IMR-90 (cell line): ENCODE measurements at regions not wholly inside any gene's neighbourhood (a gene's known extent, or its start where the extent isn't known, plus 50 kb on each side); places are given as distances from the start of the nearest gene placed in this dataset.

Source experiments
- ATAC-seq: fragments of 200-7000 bp; cut with Tn5 transposase; 2 replicates; pipeline ENCODE4 v1.9.1; 2020; ENCODE audit warnings: low read depth, mild to moderate bottlenecking, moderate library complexity
- BruUV-seq: library from RNA; stranded (reverse); fragments of 400-500 nt; replicated peaks from 2 replicates; lab custom pipeline; 2021; lab: Mats Ljungman, UMichigan
- CTCF ChIA-PET: fragments of 300-600 bp; formaldehyde crosslinking; extraction: SDS; loops from one replicate; lab custom pipeline; 2021; ENCODE audit warnings: antibody characterized with exemption; lab: Yijun Ruan, JAX
- POLR2A ChIA-PET: fragments of 300-600 bp; sonication (Branson Sonifier 250); formaldehyde crosslinking; loops from one replicate; lab custom pipeline; 2022; ENCODE audit warnings: antibody characterized with exemption; ENCODE audit not compliant: unreplicated experiment; lab: Charles Lee
- DNase-seq: peaks from one replicate; pipeline ENCODE4 v3.0.0; 2013
- H2AFZ ChIP-seq: replicated peaks from 2 replicates; pipeline ENCODE3; 2013; ENCODE audit warnings: low read length, mild to moderate bottlenecking; ENCODE audit not compliant: poor library complexity
- H2AK5ac ChIP-seq: 2 replicates; pipeline ENCODE4 v1.6.1; 2013; ENCODE audit warnings: low read depth, low read length, inconsistent platforms
- H2AK9ac ChIP-seq: replicated peaks from 2 replicates; pipeline ENCODE3; 2013; ENCODE audit warnings: mild to moderate bottlenecking, low read depth, low read length, moderate library complexity; ENCODE audit not compliant: poor library complexity
- H2BK120ac ChIP-seq: 2 replicates; pipeline ENCODE4 v1.6.1; 2013; ENCODE audit warnings: low read depth, low read length, inconsistent platforms
- H2BK15ac ChIP-seq: 3 replicates; pipeline ENCODE4 v1.6.1; 2013; ENCODE audit warnings: low read depth, low read length, inconsistent platforms
- H2BK20ac ChIP-seq: 2 replicates; pipeline ENCODE4 v1.6.1; 2013; ENCODE audit warnings: low read depth, mild to moderate bottlenecking, inconsistent platforms, low read length, moderate library complexity
- H2BK5ac ChIP-seq: 2 replicates; pipeline ENCODE4 v1.6.1; 2013; ENCODE audit warnings: mild to moderate bottlenecking, low read depth, low read length, inconsistent platforms; ENCODE audit not compliant: poor library complexity, severe bottlenecking
- H3K14ac ChIP-seq: replicated peaks from 2 replicates; pipeline ENCODE4 v1.6.1; 2013; ENCODE audit warnings: low read depth, low read length, inconsistent platforms
- H3K18ac ChIP-seq: 2 replicates; pipeline ENCODE4 v1.6.1; 2013; ENCODE audit warnings: low read depth, low read length, control low read depth
- H3K23ac ChIP-seq: 2 replicates; pipeline ENCODE4 v1.6.1; 2013; ENCODE audit warnings: low read depth, low read length, inconsistent platforms
- H3K27ac ChIP-seq: 2 replicates; pipeline ENCODE4 v1.5.1; 2013; ENCODE audit warnings: mild to moderate bottlenecking, control low read depth, low read length; ENCODE audit not compliant: insufficient read depth
- H3K27me3 ChIP-seq: 2 replicates; pipeline ENCODE4 v1.6.1; 2013; ENCODE audit warnings: low read length; ENCODE audit not compliant: control insufficient read depth, insufficient read depth
- H3K36me3 ChIP-seq: 2 replicates; pipeline ENCODE4 v1.6.1; 2013; ENCODE audit warnings: low read length, mixed read lengths; ENCODE audit not compliant: control insufficient read depth, insufficient read depth
- H3K4ac ChIP-seq: 2 replicates; pipeline ENCODE4 v1.6.1; 2013; ENCODE audit warnings: low read depth, low read length, inconsistent platforms
- H3K4me1 ChIP-seq: 2 replicates; pipeline ENCODE4 v1.6.1; 2013; ENCODE audit warnings: low read length, mixed read lengths; ENCODE audit not compliant: control insufficient read depth, insufficient read depth
- H3K4me2 ChIP-seq: 2 replicates; pipeline ENCODE4 v1.6.1; 2013; ENCODE audit warnings: low read depth, mild to moderate bottlenecking, control low read depth, low read length, moderate library complexity
- H3K4me3 ChIP-seq: 2 replicates; pipeline ENCODE4 v1.5.1; 2013; ENCODE audit warnings: low read depth, mild to moderate bottlenecking, control low read depth, low read length, moderate library complexity; ENCODE audit not compliant: insufficient read depth
- H3K56ac ChIP-seq: 2 replicates; pipeline ENCODE4 v1.6.1; 2013; ENCODE audit warnings: low read length, inconsistent platforms; ENCODE audit not compliant: insufficient read depth; ENCODE audit errors: extremely low read depth
- H3K79me1 ChIP-seq, 2 experiments: 2 replicates each; pipeline ENCODE4 v1.6.1; 2013; ENCODE audit warnings: low read length in 2 of 2, inconsistent platforms in 1 of 2, low read depth in 1 of 2
- H3K9ac ChIP-seq: 2 replicates; pipeline ENCODE4 v1.6.1; 2013; ENCODE audit warnings: low read depth, low read length, control low read depth
- H3K9me1 ChIP-seq: 2 replicates; pipeline ENCODE4 v1.6.1; 2013; ENCODE audit warnings: low read length, inconsistent platforms; ENCODE audit not compliant: insufficient read depth
- H3K9me3 ChIP-seq: 2 replicates; pipeline ENCODE4 v1.6.1; 2013; ENCODE audit warnings: low read length; ENCODE audit not compliant: control insufficient read depth, insufficient read depth
- H4K20me1 ChIP-seq: 2 replicates; pipeline ENCODE4 v1.6.1; 2013; ENCODE audit warnings: low read length, inconsistent platforms; ENCODE audit not compliant: insufficient read depth
- H4K5ac ChIP-seq: 2 replicates; pipeline ENCODE4 v1.6.1; 2013; ENCODE audit warnings: mild to moderate bottlenecking, low read depth, low read length, control low read depth
- H4K8ac ChIP-seq, 2 experiments: 2 replicates each; pipeline ENCODE4 v1.6.1; 2013; ENCODE audit warnings: low read depth in 2 of 2, low read length in 2 of 2, control low read depth in 1 of 2, inconsistent platforms in 1 of 2
- H4K91ac ChIP-seq: 2 replicates; pipeline ENCODE4 v1.6.1; 2013; ENCODE audit warnings: low read depth, low read length, inconsistent platforms; ENCODE audit not compliant: insufficient read depth
- CHD1 ChIP-seq: IDR thresholded peaks from 2 replicates; pipeline ENCODE4 v1.6.1; 2012; ENCODE audit warnings: low read depth, low read length, improper control_type of control experiment
- MAZ ChIP-seq: IDR thresholded peaks from 2 replicates; pipeline ENCODE4 v1.6.1; 2012; ENCODE audit warnings: low read depth, mild to moderate bottlenecking, low read length, improper control_type of control experiment, moderate library complexity, borderline replicate concordance
- NFE2L2 ChIP-seq: fragments of 150-350 bp; IDR thresholded peaks from 2 replicates; pipeline ENCODE4 v1.6.1; 2016; ENCODE audit warnings: low read depth, mild to moderate bottlenecking, low read length
- RCOR1 ChIP-seq: IDR thresholded peaks from 2 replicates; pipeline ENCODE4 v1.6.1; 2012; ENCODE audit warnings: mild to moderate bottlenecking, low read length, improper control_type of control experiment; ENCODE audit not compliant: insufficient replicate concordance
- SMC3 ChIP-seq: fragments of 150-350 bp; IDR thresholded peaks from 2 replicates; pipeline ENCODE4 v1.6.1; 2016; ENCODE audit warnings: low read depth, mild to moderate bottlenecking, antibody characterized with exemption, low read length, moderate library complexity
- whole genome bisulfite sequencing, 2 experiments: methylation state at CpG; one replicate each; pipeline versions ENCODE4 v1.1.5 to v1.1.7; 2013; ENCODE audit warnings: missing lambda C conversion rate in 2 of 2; ENCODE audit not compliant: insufficient read length in 1 of 2; ENCODE audit errors: extremely low coverage in 2 of 2; 5-methylcytosine and 5-hydroxymethylcytosine counted together
- dilution Hi-C: fragments of 300-500 bp; cut with HindIII; formaldehyde crosslinking; loops from one replicate; pipeline ENCODE4 v1.14.3; 2018; ENCODE audit warnings: low sequenced_read_pairs; ENCODE audit not compliant: unreplicated experiment
- in situ Hi-C: fragments of 300-500 bp; cut with MboI; formaldehyde crosslinking; loops from 3 replicates; pipeline ENCODE4 v1.14.3; 2019; ENCODE audit warnings: low sequenced_read_pairs, inconsistent platforms, mixed read lengths
- intact Hi-C: fragments of 100-400 bp; cut with micrococcal nuclease; formaldehyde crosslinking; loops from 2 replicates; pipeline ENCODE4 v1.10.0; 2022
- TF ChIP-seq, protein P1 (sequence below): fragments of 150-350 bp; IDR thresholded peaks from 2 replicates; pipeline ENCODE4 v1.6.1; 2017; ENCODE audit warnings: mild to moderate bottlenecking, antibody characterized with exemption, low read length, low read depth
- TF ChIP-seq, protein P2 (sequence below): fragments of 150-350 bp; IDR thresholded peaks from 2 replicates; pipeline ENCODE4 v1.6.1; 2016; ENCODE audit warnings: low read depth, mild to moderate bottlenecking, low read length, moderate library complexity, borderline replicate concordance

GRCh38 chr2:150552041-150552820 lies 64.8 kb upstream of the RND3 start (continued):
- TF ChIP-seq, protein P1, sequence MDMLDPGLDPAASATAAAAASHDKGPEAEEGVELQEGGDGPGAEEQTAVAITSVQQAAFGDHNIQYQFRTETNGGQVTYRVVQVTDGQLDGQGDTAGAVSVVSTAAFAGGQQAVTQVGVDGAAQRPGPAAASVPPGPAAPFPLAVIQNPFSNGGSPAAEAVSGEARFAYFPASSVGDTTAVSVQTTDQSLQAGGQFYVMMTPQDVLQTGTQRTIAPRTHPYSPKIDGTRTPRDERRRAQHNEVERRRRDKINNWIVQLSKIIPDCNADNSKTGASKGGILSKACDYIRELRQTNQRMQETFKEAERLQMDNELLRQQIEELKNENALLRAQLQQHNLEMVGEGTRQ, result no peak

- Histone ChIP-seq H4K8ac (no peak overlapping the region), H3K4ac (no peak overlapping the region), H2BK20ac (no peak overlapping the region), H4K20me1 (no peaks in the 10 kb centered on the region), H3K4me2 (no peak overlapping the region), H2AK5ac (no peak overlapping the region), H3K36me3 (no peaks in the 10 kb centered on the region), H3K56ac (no peak overlapping the region), H3K79me1 (no peaks in the 10 kb centered on the region), H3K9me1 (no peaks in the 10 kb centered on the region), H4K5ac (no peak overlapping the region), H2AFZ (no peak overlapping the region), H3K27ac (no peak overlapping the region), H3K4me3 (no peak overlapping the region), H3K9me3 (no peaks in the 10 kb centered on the region), H3K4me1 (peaks cover 2% of the 10 kb centered on the region; the same call in 1 of the 2 replicates), H3K23ac (no peak overlapping the region), H3K18ac (no peak overlapping the region), H2BK15ac (no peak overlapping the region; the same call in 2 of the 3 replicates), H3K27me3 (no peaks in the 10 kb centered on the region), H4K91ac (no peak overlapping the region), H3K9ac (no peak overlapping the region), H2BK5ac (no peak overlapping the region), H3K14ac (no peak overlapping the region), H2AK9ac (no peak overlapping the region), H2BK120ac (no peak overlapping the region)
- intact Hi-C loops, result no loop called here
- CTCF ChIA-PET, result no interaction called here
- no TSS peak for BruUV-seq
- dilution Hi-C loops, result no loop called here
- WGBS, 2 experiments, result no CpG with 5 or more reads among the region's 2 CpGs
- ATAC-seq, result no peak
- no peak for DNase-seq
- POLR2A ChIA-PET, result no interaction called here
- in situ Hi-C loops, result no loop called here
- TF ChIP-seq CHD1 (no peak), NFE2L2 (no peak), MAZ (no peak), RCOR1 (no peak), SMC3 (no peak)
- TF ChIP-seq, protein P2, sequence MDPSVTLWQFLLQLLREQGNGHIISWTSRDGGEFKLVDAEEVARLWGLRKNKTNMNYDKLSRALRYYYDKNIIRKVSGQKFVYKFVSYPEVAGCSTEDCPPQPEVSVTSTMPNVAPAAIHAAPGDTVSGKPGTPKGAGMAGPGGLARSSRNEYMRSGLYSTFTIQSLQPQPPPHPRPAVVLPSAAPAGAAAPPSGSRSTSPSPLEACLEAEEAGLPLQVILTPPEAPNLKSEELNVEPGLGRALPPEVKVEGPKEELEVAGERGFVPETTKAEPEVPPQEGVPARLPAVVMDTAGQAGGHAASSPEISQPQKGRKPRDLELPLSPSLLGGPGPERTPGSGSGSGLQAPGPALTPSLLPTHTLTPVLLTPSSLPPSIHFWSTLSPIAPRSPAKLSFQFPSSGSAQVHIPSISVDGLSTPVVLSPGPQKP, result no peak
Observed at GRCh38 chr2:150549381-150549780, 61.9 kb upstream of the RND3 start.
